HEK293 (cell line): ENCODE measurements at regions not wholly inside any gene's neighbourhood (a gene's known extent, or its start where the extent isn't known, plus 50 kb on each side); places are given as distances from the start of the nearest gene placed in this dataset.
"Not testable (repeated sequence)": the region's sequence is repeated elsewhere in the genome, so short reads cannot be mapped to it uniquely, and the experiment has no call there.

Source experiments
- CTCF ChIA-PET: fragments of 350-600 bp; formaldehyde crosslinking; extraction: SDS; loops from one replicate; lab custom pipeline; 2021; ENCODE audit warnings: antibody characterized with exemption; lab: Yijun Ruan, JAX
- POLR2A ChIA-PET: fragments of 300-600 bp; formaldehyde crosslinking; extraction: SDS; loops from one replicate; lab custom pipeline; 2020; ENCODE audit warnings: antibody characterized with exemption, inconsistent platforms; lab: Yijun Ruan, JAX
- H3K27ac ChIP-seq: fragments of 200-500 bp; sonication (Bioruptor generic); 2 replicates; pipeline ENCODE4 v1.5.1; 2014; ENCODE audit warnings: low read depth, low read length, control low read depth, inconsistent platforms; ENCODE audit errors: extremely low read depth
- H3K36me3 ChIP-seq, 2 experiments: fragments of 200-500 bp in 1 of 2; sonication (Bioruptor generic) in 1 of 2; 1 replicate in 1 of 2; 2 replicates in 1 of 2; pipeline ENCODE4 v1.5.1; 2014 to 2017; ENCODE audit warnings: inconsistent platforms in 2 of 2, low read length in 2 of 2; ENCODE audit not compliant: control insufficient read depth in 2 of 2, insufficient read depth in 1 of 2
- H3K4me1 ChIP-seq: fragments of 200-500 bp; sonication (Bioruptor generic); 2 replicates; pipeline ENCODE4 v1.5.1; 2014; ENCODE audit warnings: mild to moderate bottlenecking, low read length, inconsistent platforms; ENCODE audit not compliant: control insufficient read depth, insufficient read depth
- H3K4me3 ChIP-seq: 2 replicates; pipeline ENCODE4 v1.5.1; 2011; ENCODE audit warnings: low read depth, mild to moderate bottlenecking, control low read depth, low read length, moderate library complexity
- H3K9me3 ChIP-seq: fragments of 200-500 bp; sonication (Bioruptor generic); 2 replicates; pipeline ENCODE4 v1.5.1; 2014; ENCODE audit warnings: low read depth, low read length, inconsistent platforms; ENCODE audit not compliant: control insufficient read depth, insufficient read depth
- GFI1B ChIP-seq: fragments of 450-650 bp; formaldehyde crosslinking; IDR thresholded peaks from 2 replicates; pipeline ENCODE4 v1.5.1; 2016; ENCODE audit warnings: missing biosample characterization, missing genetic modification characterization
- KLF1 ChIP-seq: fragments of 450-650 bp; formaldehyde crosslinking; IDR thresholded peaks from 2 replicates; pipeline ENCODE4 v1.5.1; 2016; ENCODE audit warnings: missing biosample characterization, missing genetic modification characterization
- KLF10 ChIP-seq: fragments of 450-650 bp; IDR thresholded peaks from 2 replicates; pipeline ENCODE4 v1.5.1; 2018; ENCODE audit warnings: missing biosample characterization, mild to moderate bottlenecking, missing genetic modification characterization
- MEIS1 ChIP-seq: sonication (generic); formaldehyde crosslinking; IDR thresholded peaks from 2 replicates; pipeline ENCODE4 v1.8.1; 2022; ENCODE audit warnings: missing genetic modification reagents, mild to moderate bottlenecking, borderline replicate concordance
- MZF1 ChIP-seq: fragments of 450-650 bp; formaldehyde crosslinking; IDR thresholded peaks from 2 replicates; pipeline ENCODE4 v1.5.1; 2017; ENCODE audit warnings: missing biosample characterization, missing genetic modification characterization, borderline replicate concordance
- ZBTB7A ChIP-seq: fragments of 450-650 bp; formaldehyde crosslinking; IDR thresholded peaks from 2 replicates; pipeline ENCODE4 v1.5.1; 2016; ENCODE audit warnings: low read depth, missing biosample characterization, missing genetic modification characterization
- ZNF121 ChIP-seq: fragments of 450-650 bp; formaldehyde crosslinking; IDR thresholded peaks from 2 replicates; pipeline ENCODE4 v1.5.1; 2016; ENCODE audit warnings: missing biosample characterization, missing genetic modification characterization
- ZNF133 ChIP-seq: fragments of 450-650 bp; formaldehyde crosslinking; IDR thresholded peaks from 2 replicates; pipeline ENCODE4 v1.5.1; 2016; ENCODE audit warnings: missing biosample characterization, missing genetic modification characterization
- ZNF292 ChIP-seq: fragments of 450-650 bp; formaldehyde crosslinking; IDR thresholded peaks from 2 replicates; pipeline ENCODE4 v1.5.1; 2016; ENCODE audit warnings: low read depth, missing biosample characterization, missing genetic modification characterization, borderline replicate concordance
- ZNF335 ChIP-seq: fragments of 450-650 bp; formaldehyde crosslinking; conservative IDR thresholded peaks from 2 replicates; pipeline ENCODE4 v1.5.1; 2016; ENCODE audit warnings: missing biosample characterization, missing genetic modification characterization
- ZNF391 ChIP-seq: fragments of 450-650 bp; formaldehyde crosslinking; IDR thresholded peaks from 2 replicates; pipeline ENCODE4 v1.5.1; 2016; ENCODE audit warnings: low read depth, missing biosample characterization, missing genetic modification characterization, borderline replicate concordance
- ZNF623 ChIP-seq: fragments of 450-650 bp; formaldehyde crosslinking; IDR thresholded peaks from 2 replicates; pipeline ENCODE4 v1.5.1; 2016; ENCODE audit warnings: missing biosample characterization, missing genetic modification characterization
- TF ChIP-seq, protein P1 (sequence below): fragments of 450-650 bp; formaldehyde crosslinking; optimal IDR thresholded peaks from 2 replicates; pipeline ENCODE3; 2016; ENCODE audit warnings: missing biosample characterization, mild to moderate bottlenecking, missing genetic modification characterization
- TF ChIP-seq, protein P2 (sequence below): sonication (generic); formaldehyde crosslinking; IDR thresholded peaks from 2 replicates; pipeline ENCODE4 v1.8.1; 2022; ENCODE audit warnings: mild to moderate bottlenecking, moderate library complexity, missing genetic modification reagents
- TF ChIP-seq, protein P3 (sequence below): IDR thresholded peaks from 2 replicates; pipeline ENCODE4 v1.6.1; 2011; ENCODE audit warnings: mild to moderate bottlenecking, low read depth, low read length, borderline replicate concordance
- TF ChIP-seq, protein P4 (sequence below): fragments of 450-650 bp; formaldehyde crosslinking; IDR thresholded peaks from 2 replicates; pipeline ENCODE4 v1.5.1; 2016; ENCODE audit warnings: missing biosample characterization, missing genetic modification characterization
- TF ChIP-seq, protein P5 (sequence below): fragments of 450-650 bp; IDR thresholded peaks from 2 replicates; pipeline ENCODE4 v1.5.1; 2018; ENCODE audit warnings: missing biosample characterization, missing genetic modification characterization
- TF ChIP-seq, protein P6 (sequence below): fragments of 450-650 bp; formaldehyde crosslinking; IDR thresholded peaks from 2 replicates; pipeline ENCODE4 v1.5.1; 2017; ENCODE audit warnings: missing biosample characterization, missing genetic modification characterization

DNA sequence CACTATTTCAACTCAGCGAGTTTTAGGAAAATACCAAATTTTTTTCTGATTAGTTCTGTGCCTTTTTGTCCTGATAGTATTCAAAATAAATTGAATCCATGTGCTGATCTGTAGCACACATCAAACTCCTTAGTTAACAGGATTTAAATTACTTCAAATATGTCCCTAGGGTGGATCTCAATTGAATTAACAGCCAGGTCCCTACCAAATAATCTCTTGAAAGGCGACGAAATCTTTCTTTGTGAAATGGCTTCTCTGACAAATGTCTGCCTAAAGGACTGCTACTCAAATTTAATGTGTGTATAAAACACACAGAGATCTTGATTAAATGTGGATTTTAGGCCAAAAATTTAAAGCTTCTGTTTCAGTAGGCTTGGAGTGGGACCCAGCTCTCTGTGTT is 989.6 kb upstream of the KCND2 start:
- Histone ChIP-seq H3K4me1 (no peaks in the 10 kb centered on the region), H3K27ac (no peak overlapping the region), H3K36me3 (no peaks in the 10 kb centered on the region), H3K9me3 (no peaks in the 10 kb centered on the region), H3K4me3 (no peak overlapping the region)
- ChIA-PET CTCF (interaction anchor here (0.6 kb wide), 1 partner anchor 1436 kb away, joined by 3 read pairs; no protein-coding TSS in a partner anchor), POLR2A (no interaction called here)
- TF ChIP-seq ZNF391 (tag by site-specific recombination) (no peak), KLF10 (tag by site-specific recombination) (no peak), ZNF335 (tag by site-specific recombination) (no peak), ZNF133 (tag by site-specific recombination) (no peak), ZBTB7A (no peak), ZNF292 (tag by site-specific recombination) (no peak), KLF1 (tag by site-specific recombination) (no peak)
- TF ChIP-seq, protein P1, sequence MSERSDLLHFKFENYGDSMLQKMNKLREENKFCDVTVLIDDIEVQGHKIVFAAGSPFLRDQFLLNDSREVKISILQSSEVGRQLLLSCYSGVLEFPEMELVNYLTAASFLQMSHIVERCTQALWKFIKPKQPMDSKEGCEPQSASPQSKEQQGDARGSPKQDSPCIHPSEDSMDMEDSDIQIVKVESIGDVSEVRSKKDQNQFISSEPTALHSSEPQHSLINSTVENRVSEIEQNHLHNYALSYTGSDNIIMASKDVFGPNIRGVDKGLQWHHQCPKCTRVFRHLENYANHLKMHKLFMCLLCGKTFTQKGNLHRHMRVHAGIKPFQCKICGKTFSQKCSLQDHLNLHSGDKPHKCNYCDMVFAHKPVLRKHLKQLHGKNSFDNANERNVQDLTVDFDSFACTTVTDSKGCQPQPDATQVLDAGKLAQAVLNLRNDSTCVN (tag by site-specific recombination), result no peak
- TF ChIP-seq, protein P2, sequence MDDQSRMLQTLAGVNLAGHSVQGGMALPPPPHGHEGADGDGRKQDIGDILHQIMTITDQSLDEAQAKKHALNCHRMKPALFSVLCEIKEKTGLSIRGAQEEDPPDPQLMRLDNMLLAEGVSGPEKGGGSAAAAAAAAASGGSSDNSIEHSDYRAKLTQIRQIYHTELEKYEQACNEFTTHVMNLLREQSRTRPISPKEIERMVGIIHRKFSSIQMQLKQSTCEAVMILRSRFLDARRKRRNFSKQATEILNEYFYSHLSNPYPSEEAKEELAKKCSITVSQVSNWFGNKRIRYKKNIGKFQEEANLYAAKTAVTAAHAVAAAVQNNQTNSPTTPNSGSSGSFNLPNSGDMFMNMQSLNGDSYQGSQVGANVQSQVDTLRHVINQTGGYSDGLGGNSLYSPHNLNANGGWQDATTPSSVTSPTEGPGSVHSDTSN (CRISPR knock-in tag), result no peak

DNA sequence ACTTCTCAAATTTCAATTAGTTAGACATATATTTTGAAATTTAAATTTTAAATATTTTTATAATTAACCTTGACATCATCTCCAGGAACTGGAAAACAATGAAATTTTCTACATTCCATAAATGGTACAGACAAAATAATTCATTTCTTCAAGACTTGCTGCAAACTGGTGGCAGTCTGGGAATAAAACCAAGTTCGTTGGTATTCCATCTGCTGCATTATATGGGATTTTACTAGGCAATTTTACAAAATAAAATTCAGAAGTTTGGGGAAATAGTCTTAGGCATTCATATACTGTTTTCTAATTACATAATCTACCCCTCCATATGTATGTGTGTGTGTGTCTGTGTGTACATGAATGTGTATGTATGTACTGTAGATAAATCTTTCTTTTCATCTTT is 984.6 kb upstream of the KCND2 start:
- H3K27ac ChIP-seq, result no peak overlapping the region
- H3K9me3 ChIP-seq, result no peaks in the 10 kb centered on the region
- no peaks in the 10 kb centered on the region for H3K36me3 ChIP-seq
- CTCF ChIA-PET, result interaction anchor here (0.6 kb wide), 1 partner anchor 369 kb away, joined by 3 read pairs; no protein-coding TSS in a partner anchor
- no peaks in the 10 kb centered on the region for H3K4me1 ChIP-seq
- no peak overlapping the region for H3K4me3 ChIP-seq
- POLR2A ChIA-PET, result no interaction called here
- TF ChIP-seq, protein P3, sequence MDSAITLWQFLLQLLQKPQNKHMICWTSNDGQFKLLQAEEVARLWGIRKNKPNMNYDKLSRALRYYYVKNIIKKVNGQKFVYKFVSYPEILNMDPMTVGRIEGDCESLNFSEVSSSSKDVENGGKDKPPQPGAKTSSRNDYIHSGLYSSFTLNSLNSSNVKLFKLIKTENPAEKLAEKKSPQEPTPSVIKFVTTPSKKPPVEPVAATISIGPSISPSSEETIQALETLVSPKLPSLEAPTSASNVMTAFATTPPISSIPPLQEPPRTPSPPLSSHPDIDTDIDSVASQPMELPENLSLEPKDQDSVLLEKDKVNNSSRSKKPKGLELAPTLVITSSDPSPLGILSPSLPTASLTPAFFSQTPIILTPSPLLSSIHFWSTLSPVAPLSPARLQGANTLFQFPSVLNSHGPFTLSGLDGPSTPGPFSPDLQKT, result no peak
- TF ChIP-seq ZNF623 (tag by site-specific recombination) (no peak), MEIS1 (no peak), GFI1B (tag by site-specific recombination) (no peak), MZF1 (tag by site-specific recombination) (no peak), ZNF121 (tag by site-specific recombination) (no peak)
- TF ChIP-seq, protein P4, sequence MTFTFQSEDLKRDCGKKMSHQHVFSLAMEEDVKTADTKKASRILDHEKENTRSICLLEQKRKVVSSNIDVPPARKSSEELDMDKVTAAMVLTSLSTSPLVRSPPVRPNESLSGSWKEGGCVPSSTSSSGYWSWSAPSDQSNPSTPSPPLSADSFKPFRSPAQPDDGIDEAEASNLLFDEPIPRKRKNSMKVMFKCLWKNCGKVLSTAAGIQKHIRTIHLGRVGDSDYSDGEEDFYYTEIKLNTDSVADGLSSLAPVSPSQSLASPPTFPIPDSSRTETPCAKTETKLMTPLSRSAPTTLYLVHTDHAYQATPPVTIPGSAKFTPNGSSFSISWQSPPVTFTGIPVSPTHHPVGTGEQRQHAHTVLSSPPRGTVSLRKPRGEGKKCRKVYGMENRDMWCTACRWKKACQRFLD (tag by site-specific recombination), result no peak
- TF ChIP-seq, protein P5, sequence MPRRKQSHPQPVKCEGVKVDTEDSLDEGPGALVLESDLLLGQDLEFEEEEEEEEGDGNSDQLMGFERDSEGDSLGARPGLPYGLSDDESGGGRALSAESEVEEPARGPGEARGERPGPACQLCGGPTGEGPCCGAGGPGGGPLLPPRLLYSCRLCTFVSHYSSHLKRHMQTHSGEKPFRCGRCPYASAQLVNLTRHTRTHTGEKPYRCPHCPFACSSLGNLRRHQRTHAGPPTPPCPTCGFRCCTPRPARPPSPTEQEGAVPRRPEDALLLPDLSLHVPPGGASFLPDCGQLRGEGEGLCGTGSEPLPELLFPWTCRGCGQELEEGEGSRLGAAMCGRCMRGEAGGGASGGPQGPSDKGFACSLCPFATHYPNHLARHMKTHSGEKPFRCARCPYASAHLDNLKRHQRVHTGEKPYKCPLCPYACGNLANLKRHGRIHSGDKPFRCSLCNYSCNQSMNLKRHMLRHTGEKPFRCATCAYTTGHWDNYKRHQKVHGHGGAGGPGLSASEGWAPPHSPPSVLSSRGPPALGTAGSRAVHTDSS, result no peak
- TF ChIP-seq, protein P6, sequence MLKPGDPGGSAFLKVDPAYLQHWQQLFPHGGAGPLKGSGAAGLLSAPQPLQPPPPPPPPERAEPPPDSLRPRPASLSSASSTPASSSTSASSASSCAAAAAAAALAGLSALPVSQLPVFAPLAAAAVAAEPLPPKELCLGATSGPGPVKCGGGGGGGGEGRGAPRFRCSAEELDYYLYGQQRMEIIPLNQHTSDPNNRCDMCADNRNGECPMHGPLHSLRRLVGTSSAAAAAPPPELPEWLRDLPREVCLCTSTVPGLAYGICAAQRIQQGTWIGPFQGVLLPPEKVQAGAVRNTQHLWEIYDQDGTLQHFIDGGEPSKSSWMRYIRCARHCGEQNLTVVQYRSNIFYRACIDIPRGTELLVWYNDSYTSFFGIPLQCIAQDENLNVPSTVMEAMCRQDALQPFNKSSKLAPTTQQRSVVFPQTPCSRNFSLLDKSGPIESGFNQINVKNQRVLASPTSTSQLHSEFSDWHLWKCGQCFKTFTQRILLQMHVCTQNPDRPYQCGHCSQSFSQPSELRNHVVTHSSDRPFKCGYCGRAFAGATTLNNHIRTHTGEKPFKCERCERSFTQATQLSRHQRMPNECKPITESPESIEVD (tag by site-specific recombination), result no peak

DNA sequence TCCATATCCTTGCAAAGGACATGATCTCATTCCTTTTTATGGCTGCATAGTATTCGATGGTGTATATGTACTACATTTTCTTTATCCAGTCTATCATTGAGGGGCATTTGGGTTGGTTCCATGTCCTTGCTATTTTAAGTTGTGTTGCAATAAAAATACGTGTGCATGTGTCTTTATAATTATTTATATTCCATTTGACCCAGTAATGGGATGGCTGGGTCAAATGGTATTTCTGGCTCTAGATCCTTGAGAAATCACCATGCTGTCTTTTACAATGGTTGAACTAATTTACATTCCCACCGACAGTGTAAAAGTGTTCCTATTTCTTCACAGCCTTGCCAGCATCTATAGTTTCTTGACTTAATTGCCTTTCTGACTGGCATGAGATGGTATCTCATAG is 972.6 kb upstream of the KCND2 start:
- CTCF ChIA-PET, H3K4me3 ChIP-seq, H3K27ac ChIP-seq, H3K4me1 ChIP-seq, POLR2A ChIA-PET, H3K9me3 ChIP-seq, H3K36me3 ChIP-seq: not testable (repeated sequence)
